Vagina (tissue), 2 donors: ENCODE measurements at regions not wholly inside any gene's neighbourhood (a gene's known extent, or its start where the extent isn't known, plus 50 kb on each side); places are given as distances from the start of the nearest gene placed in this dataset.

Source experiments
- POLR2A ChIP-seq, 2 donors: fragments of 450-650 bp; IDR thresholded peaks; one replicate each; pipeline ENCODE4 v1.6.1; 2017; ENCODE audit warnings: antibody characterized with exemption in 2 of 2, mild to moderate bottlenecking in 2 of 2, moderate library complexity in 2 of 2
- POLR2AphosphoS5 ChIP-seq, 2 donors: sonication (generic); formaldehyde crosslinking; IDR thresholded peaks; one replicate each; pipeline ENCODE4 v1.9.0; 2017; ENCODE audit warnings: antibody characterized with exemption in 2 of 2, mild to moderate bottlenecking in 2 of 2, low read depth in 1 of 2; ENCODE audit not compliant: insufficient read depth in 1 of 2
- TF ChIP-seq, protein P1 (sequence below), 3 experiments: fragments of 450-650 bp in 2 of 3; fragments of 200-600 bp in 1 of 3; sonication (generic) in 1 of 3; IDR thresholded peaks; one replicate each; pipeline ENCODE4 v1.5.1; 2017 to 2019; ENCODE audit warnings: antibody characterized with exemption in 3 of 3, mild to moderate bottlenecking in 2 of 3, moderate library complexity in 2 of 3

DNA sequence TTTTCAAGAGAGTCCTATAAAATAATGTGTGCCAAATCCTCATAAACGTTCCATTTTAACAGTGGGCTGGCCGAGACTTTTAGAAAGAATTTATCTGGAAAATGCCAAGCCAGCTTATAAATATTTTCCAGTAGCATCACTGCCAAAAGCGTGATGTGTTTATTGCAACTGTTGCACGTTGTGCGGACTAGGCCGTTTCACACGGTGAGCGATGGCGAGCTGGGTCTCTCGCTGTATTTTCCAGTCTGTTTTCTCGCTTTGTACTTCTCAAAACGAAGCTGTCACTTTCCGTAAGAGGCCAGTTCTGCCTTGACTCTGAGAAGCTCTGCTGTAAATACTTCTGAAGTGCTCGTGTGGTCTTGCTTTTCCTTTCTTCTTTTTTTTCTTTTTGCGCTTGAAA, 65.0 kb upstream of the ZNF236 start:
- peak in 1 of 2 donors; percentile 28 for TF ChIP-seq POLR2AphosphoS5 (IDR thresholded peaks at IDR 0.05; ENCODE audit: insufficient read depth in 1 of 2, low read depth in 1 of 2)
- TF ChIP-seq, protein P1, sequence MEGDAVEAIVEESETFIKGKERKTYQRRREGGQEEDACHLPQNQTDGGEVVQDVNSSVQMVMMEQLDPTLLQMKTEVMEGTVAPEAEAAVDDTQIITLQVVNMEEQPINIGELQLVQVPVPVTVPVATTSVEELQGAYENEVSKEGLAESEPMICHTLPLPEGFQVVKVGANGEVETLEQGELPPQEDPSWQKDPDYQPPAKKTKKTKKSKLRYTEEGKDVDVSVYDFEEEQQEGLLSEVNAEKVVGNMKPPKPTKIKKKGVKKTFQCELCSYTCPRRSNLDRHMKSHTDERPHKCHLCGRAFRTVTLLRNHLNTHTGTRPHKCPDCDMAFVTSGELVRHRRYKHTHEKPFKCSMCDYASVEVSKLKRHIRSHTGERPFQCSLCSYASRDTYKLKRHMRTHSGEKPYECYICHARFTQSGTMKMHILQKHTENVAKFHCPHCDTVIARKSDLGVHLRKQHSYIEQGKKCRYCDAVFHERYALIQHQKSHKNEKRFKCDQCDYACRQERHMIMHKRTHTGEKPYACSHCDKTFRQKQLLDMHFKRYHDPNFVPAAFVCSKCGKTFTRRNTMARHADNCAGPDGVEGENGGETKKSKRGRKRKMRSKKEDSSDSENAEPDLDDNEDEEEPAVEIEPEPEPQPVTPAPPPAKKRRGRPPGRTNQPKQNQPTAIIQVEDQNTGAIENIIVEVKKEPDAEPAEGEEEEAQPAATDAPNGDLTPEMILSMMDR (IDR thresholded peaks at IDR 0.05): no peak
- no peak for TF ChIP-seq POLR2A (IDR thresholded peaks at IDR 0.05)
